Endothelial cell of umbilical vein (primary cell): ENCODE measurements at regions not wholly inside any gene's neighbourhood (a gene's known extent, or its start where the extent isn't known, plus 50 kb on each side); places are given as distances from the start of the nearest gene placed in this dataset.

Source experiments
- BruUV-seq: library from RNA; stranded (reverse); fragments of 400-500 nt; replicated peaks from 2 replicates; lab custom pipeline; 2021; lab: Mats Ljungman, UMichigan
- CTCF ChIA-PET: fragments of 300-600, 350-600 bp; sonication (Branson Sonifier 250); formaldehyde crosslinking; loops from one replicate; lab custom pipeline; 2021; ENCODE audit warnings: antibody characterized with exemption, inconsistent platforms; lab: Charles Lee
- POLR2A ChIA-PET: fragments of 300-600, 350-600 bp; sonication (Branson Sonifier 250); formaldehyde crosslinking; loops from one replicate; lab custom pipeline; 2021; ENCODE audit warnings: antibody characterized with exemption, inconsistent platforms; lab: Charles Lee
- DNase-seq: peaks from one replicate; pipeline ENCODE4 v3.0.0-alpha.2; 2011; ENCODE audit warnings: low read depth, low spot score
- FAIRE-seq: peaks from 2 replicates; lab custom pipeline; 2011; peaks lifted over from hg19 to GRCh38; lab: Jason Lieb, UNC
- H2AFZ ChIP-seq: 2 replicates; pipeline ENCODE4 v1.6.0; 2012; ENCODE audit warnings: low read depth, low read length, control low read depth, inconsistent platforms
- H3K27ac ChIP-seq: 2 replicates; pipeline ENCODE4 v1.5.1; 2011; ENCODE audit warnings: low read depth, mild to moderate bottlenecking, control low read depth, low read length, moderate library complexity; ENCODE audit not compliant: insufficient read depth
- H3K27me3 ChIP-seq, 2 experiments: 2 replicates each; pipeline versions ENCODE4 v1.6.0 to v1.6.1; 2011; ENCODE audit warnings: low read length in 2 of 2, mixed read lengths in 1 of 2; ENCODE audit not compliant: control insufficient read depth in 2 of 2, insufficient read depth in 2 of 2
- H3K36me3 ChIP-seq, 2 experiments: 2 replicates in 1 of 2; 3 replicates in 1 of 2; pipeline ENCODE4 v1.5.1; 2011; ENCODE audit warnings: low read length in 2 of 2, mild to moderate bottlenecking in 1 of 2, moderate library complexity in 1 of 2; ENCODE audit not compliant: control insufficient read depth in 2 of 2, insufficient read depth in 2 of 2; ENCODE audit errors: extremely low read depth in 1 of 2
- H3K4me1 ChIP-seq: 3 replicates; pipeline ENCODE4 v1.5.1; 2011; ENCODE audit warnings: mild to moderate bottlenecking, low read length; ENCODE audit not compliant: control insufficient read depth, insufficient read depth; ENCODE audit errors: extremely low read depth
- H3K4me2 ChIP-seq: 2 replicates; pipeline ENCODE4 v1.6.1; 2011; ENCODE audit warnings: low read length, control low read depth, mixed read lengths; ENCODE audit not compliant: insufficient read depth
- H3K4me3 ChIP-seq, 3 experiments: fragments of 200-600 bp in 1 of 3; sonication (generic), shearing (Covaris generic) in 1 of 3; replicated peaks in 1 of 3; 2 replicates each; pipeline ENCODE4 v1.5.1; 2011 to 2016; ENCODE audit warnings: control low read depth in 3 of 3, low read length in 3 of 3, mild to moderate bottlenecking in 2 of 3, inconsistent platforms in 1 of 3, low read depth in 1 of 3, moderate library complexity in 1 of 3; ENCODE audit not compliant: insufficient read depth in 1 of 3
- H3K79me2 ChIP-seq: 2 replicates; pipeline ENCODE4 v1.6.0; 2012; ENCODE audit warnings: low read length, inconsistent platforms; ENCODE audit not compliant: control insufficient read depth, insufficient read depth
- H3K9ac ChIP-seq: replicated peaks from 2 replicates; pipeline ENCODE3; 2011; ENCODE audit warnings: low read length, control low read depth; ENCODE audit not compliant: insufficient read depth; ENCODE audit errors: extremely low read depth
- H3K9me1 ChIP-seq: replicated peaks from 3 replicates; pipeline ENCODE4 v1.6.0; 2011; ENCODE audit warnings: mild to moderate bottlenecking, low read length; ENCODE audit not compliant: control insufficient read depth, insufficient read depth; ENCODE audit errors: extremely low read depth
- H3K9me3 ChIP-seq: replicated peaks from 2 replicates; pipeline ENCODE4 v1.5.1; 2012; ENCODE audit warnings: low read length, inconsistent platforms; ENCODE audit not compliant: control insufficient read depth, insufficient read depth
- H4K20me1 ChIP-seq: replicated peaks from 2 replicates; pipeline ENCODE3; 2011; ENCODE audit warnings: mild to moderate bottlenecking, low read length; ENCODE audit not compliant: control insufficient read depth, insufficient read depth; ENCODE audit errors: extremely low read depth
- CTCF ChIP-seq, 2 donors: IDR thresholded peaks; 1 replicate in 1 of 2; 2 replicates in 1 of 2; pipeline ENCODE4 v1.5.1; 2011; ENCODE audit warnings: low read length in 2 of 2, mild to moderate bottlenecking in 2 of 2, moderate library complexity in 2 of 2, control low read depth in 1 of 2, inconsistent platforms in 1 of 2, low read depth in 1 of 2; ENCODE audit not compliant: insufficient read depth in 1 of 2; ENCODE audit errors: extremely low read depth in 1 of 2
- EZH2 ChIP-seq: IDR thresholded peaks from 2 replicates; pipeline ENCODE4 v1.6.1; 2012; ENCODE audit warnings: borderline replicate concordance, low read depth, mild to moderate bottlenecking, moderate library complexity, low read length, inconsistent platforms; ENCODE audit not compliant: severe bottlenecking
- FOS ChIP-seq: IDR thresholded peaks from 2 replicates; pipeline ENCODE4 v1.6.1; 2011; ENCODE audit warnings: mild to moderate bottlenecking, low read length, moderate library complexity, borderline replicate concordance; ENCODE audit not compliant: insufficient read depth
- GATA2 ChIP-seq: IDR thresholded peaks from 2 replicates; pipeline ENCODE4 v1.7.0; 2011; ENCODE audit warnings: low read depth, mild to moderate bottlenecking, moderate library complexity, mixed read lengths, low read length; ENCODE audit not compliant: insufficient read length, insufficient read depth
- JUN ChIP-seq: IDR thresholded peaks from 2 replicates; pipeline ENCODE4 v1.6.1; 2011; ENCODE audit warnings: borderline replicate concordance, low read depth; ENCODE audit not compliant: insufficient read length, insufficient read depth
- MAX ChIP-seq: IDR thresholded peaks from 2 replicates; pipeline ENCODE4 v1.6.1; 2011; ENCODE audit not compliant: insufficient read depth, insufficient read length
- MYC ChIP-seq: IDR thresholded peaks from one replicate; pipeline ENCODE4 v1.6.1; 2011; ENCODE audit warnings: mild to moderate bottlenecking, low read depth, low read length
- POLR2A ChIP-seq: IDR thresholded peaks from 2 replicates; pipeline ENCODE4 v1.6.1; 2012; ENCODE audit warnings: low read depth, mild to moderate bottlenecking, control low read depth, low read length
- POLR2AphosphoS5 ChIP-seq: IDR thresholded peaks from 2 replicates; pipeline ENCODE4 v1.6.1; 2012; ENCODE audit warnings: low read depth, mild to moderate bottlenecking, control low read depth, low read length, moderate library complexity; ENCODE audit not compliant: insufficient read depth
- dilution Hi-C: fragments of 300-500 bp; cut with MboI; formaldehyde crosslinking; loops from one replicate; pipeline ENCODE4 v1.15.0; 2019; ENCODE audit warnings: low sequenced_read_pairs; ENCODE audit not compliant: extremely low pct_ligation_motif_present
- intact Hi-C: fragments of 100-400 bp; cut with micrococcal nuclease; formaldehyde crosslinking; loops from one replicate; pipeline ENCODE4 v1.10.0; 2022

GRCh38 chr11:20258376-20258895 is 98.2 kb upstream of the DBX1 start:
- Histone ChIP-seq H3K27ac (no peak overlapping the region), H3K9ac (no peak overlapping the region), H3K4me2 (no peak overlapping the region), H3K9me3 (no peaks in the 10 kb centered on the region), H3K79me2 (no peaks in the 10 kb centered on the region), H3K4me1 (no peaks in the 10 kb centered on the region), H3K9me1 (no peaks in the 10 kb centered on the region), H3K27me3 (peaks cover 1 to 2% of the 10 kb centered on the region in 2 experiments), H2AFZ (no peak overlapping the region), H3K36me3 (no peaks in the 10 kb centered on the region), H4K20me1 (no peaks in the 10 kb centered on the region), H3K4me3 (no peak overlapping the region)
- DNase-seq (no peak), FAIRE-seq (no peak)
- CTCF ChIA-PET = no interaction called here
- TF ChIP-seq POLR2A = no peak
- no peak for TF ChIP-seq MYC
- no peak for TF ChIP-seq JUN
- TF ChIP-seq CTCF (IDR thresholded peaks at IDR 0.05; ENCODE audit: extremely low read depth in 1 of 2, insufficient read depth in 1 of 2, low read depth in 1 of 2, low read length in 2 of 2) = no peak
- TF ChIP-seq EZH2 = no peak
- TF ChIP-seq POLR2AphosphoS5 = no peak
- TF ChIP-seq GATA2 = no peak
- TF ChIP-seq MAX = no peak
- no peak for TF ChIP-seq FOS
- dilution Hi-C loops = no loop called here
- BruUV-seq = no TSS peak
- POLR2A ChIA-PET = no interaction called here
- intact Hi-C loops = no loop called here
